ENCODE measurements at regions not wholly inside any gene's neighbourhood (a gene's known extent, or its start where the extent isn't known, plus 50 kb on each side); places are given as distances from the start of the nearest gene placed in this dataset.

GRCh38 chr14:86990396-86990795, 1002.6 kb downstream of the GALC start:
- ChIA-PET POLR2A (no interaction called here), CTCF (no interaction called here)
- no peaks in the 10 kb centered on the region for H3K27me3 Mint-ChIP-seq
- DNase-seq (no peak), ATAC-seq (ENCODE audit: low read depth) (no peak)
- no peak overlapping the region for H3K4me3 Mint-ChIP-seq
- no peaks in the 10 kb centered on the region for H3K4me1 Mint-ChIP-seq
- H3K27ac Mint-ChIP-seq: no peak overlapping the region
- no peaks in the 10 kb centered on the region for H3K36me3 Mint-ChIP-seq (ENCODE audit: low read depth)
- intact Hi-C loops (cut with micrococcal nuclease): no loop called here
- TF ChIP-seq CTCF (IDR thresholded peaks at IDR 0.05): no peak
- H3K9me3 Mint-ChIP-seq: peaks cover 8% of the 10 kb centered on the region

- no peak for TF ChIP-seq CTCF (IDR thresholded peaks at IDR 0.05)
- no peaks in the 10 kb centered on the region for H3K4me1 Mint-ChIP-seq
- no peak for DNase-seq
- intact Hi-C loops (cut with micrococcal nuclease): no loop called here
- ATAC-seq (ENCODE audit: low read depth): no peak
- H3K9me3 Mint-ChIP-seq: peaks cover 8% of the 10 kb centered on the region
- no peaks in the 10 kb centered on the region for H3K27me3 Mint-ChIP-seq
- POLR2A ChIA-PET: no interaction called here
- H3K27ac Mint-ChIP-seq: no peak overlapping the region
- no peaks in the 10 kb centered on the region for H3K36me3 Mint-ChIP-seq (ENCODE audit: low read depth)
- H3K4me3 Mint-ChIP-seq: no peak overlapping the region
- CTCF ChIA-PET: no interaction called here
Observed at GRCh38 chr14:86989285-86989684, 1003.7 kb downstream of the GALC start.

GRCh38 chr14:86987966-86988365, 1005.0 kb downstream of the GALC start:
- peaks cover 10% of the 10 kb centered on the region for H3K9me3 Mint-ChIP-seq
- intact Hi-C loops (cut with micrococcal nuclease): no loop called here
- ChIA-PET POLR2A (no interaction called here), CTCF (no interaction called here)
- no peak for DNase-seq
- H3K4me3 Mint-ChIP-seq: no peak overlapping the region
- ATAC-seq (ENCODE audit: low read depth): no peak
- no peaks in the 10 kb centered on the region for H3K36me3 Mint-ChIP-seq (ENCODE audit: low read depth)
- no peaks in the 10 kb centered on the region for H3K27me3 Mint-ChIP-seq
- no peak for TF ChIP-seq CTCF (IDR thresholded peaks at IDR 0.05)
- H3K4me1 Mint-ChIP-seq: no peaks in the 10 kb centered on the region
- no peak overlapping the region for H3K27ac Mint-ChIP-seq

GRCh38 chr14:86973177-86973576, 1019.8 kb downstream of the GALC start:
- DNase-seq (no peak), ATAC-seq (ENCODE audit: low read depth) (no peak)
- TF ChIP-seq CTCF (IDR thresholded peaks at IDR 0.05): no peak
- Mint-ChIP-seq H3K9me3 (peaks cover 27% of the 10 kb centered on the region), H3K27ac (no peak overlapping the region), H3K36me3 (ENCODE audit: low read depth) (no peaks in the 10 kb centered on the region), H3K27me3 (no peaks in the 10 kb centered on the region), H3K4me3 (no peak overlapping the region), H3K4me1 (no peaks in the 10 kb centered on the region)
- intact Hi-C loops (cut with micrococcal nuclease): no loop called here
- POLR2A ChIA-PET: no interaction called here
- CTCF ChIA-PET: no interaction called here

- POLR2A ChIA-PET: no interaction called here
- no peak for DNase-seq
- no peaks in the 10 kb centered on the region for H3K4me1 Mint-ChIP-seq
- H3K36me3 Mint-ChIP-seq (ENCODE audit: low read depth): no peaks in the 10 kb centered on the region
- H3K9me3 Mint-ChIP-seq: peaks cover 19% of the 10 kb centered on the region
- H3K4me3 Mint-ChIP-seq: no peak overlapping the region
- intact Hi-C loops (cut with micrococcal nuclease): no loop called here
- CTCF ChIA-PET: no interaction called here
- H3K27me3 Mint-ChIP-seq: no peaks in the 10 kb centered on the region
- ATAC-seq (ENCODE audit: low read depth): no peak
- no peak overlapping the region for H3K27ac Mint-ChIP-seq
- TF ChIP-seq CTCF (IDR thresholded peaks at IDR 0.05): no peak
Observed at GRCh38 chr14:86971292-86971691, 1021.7 kb downstream of the GALC start.
